ENCODE measurements at regions not wholly inside any gene's neighbourhood (a gene's known extent, or its start where the extent isn't known, plus 50 kb on each side); places are given as distances from the start of the nearest gene placed in this dataset.
"Not testable (repeated sequence)": the region's sequence is repeated elsewhere in the genome, so short reads cannot be mapped to it uniquely, and the experiment has no call there.

DNA sequence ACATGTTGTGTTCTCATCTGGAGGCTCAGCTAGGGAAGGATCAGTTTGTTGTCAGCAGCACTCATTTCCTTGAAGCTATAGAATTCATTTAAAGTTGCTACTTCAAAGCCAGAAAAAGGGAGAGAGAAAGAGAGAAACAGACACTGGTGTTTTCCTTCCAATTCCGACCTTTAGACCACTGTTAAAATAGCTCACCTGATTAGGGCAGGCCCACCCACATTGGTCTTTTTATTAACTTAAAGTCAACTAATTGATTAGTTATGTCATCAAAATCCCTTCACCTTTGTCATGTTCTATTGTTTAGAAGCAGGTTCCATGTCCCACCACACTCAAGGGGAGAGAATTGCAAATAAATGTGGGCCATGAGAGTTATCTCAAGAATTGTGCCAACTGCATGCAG lies 560.2 kb downstream of the PCDH17 start:
- DNase-seq (ENCODE audit: low spot score): no peak

DNA sequence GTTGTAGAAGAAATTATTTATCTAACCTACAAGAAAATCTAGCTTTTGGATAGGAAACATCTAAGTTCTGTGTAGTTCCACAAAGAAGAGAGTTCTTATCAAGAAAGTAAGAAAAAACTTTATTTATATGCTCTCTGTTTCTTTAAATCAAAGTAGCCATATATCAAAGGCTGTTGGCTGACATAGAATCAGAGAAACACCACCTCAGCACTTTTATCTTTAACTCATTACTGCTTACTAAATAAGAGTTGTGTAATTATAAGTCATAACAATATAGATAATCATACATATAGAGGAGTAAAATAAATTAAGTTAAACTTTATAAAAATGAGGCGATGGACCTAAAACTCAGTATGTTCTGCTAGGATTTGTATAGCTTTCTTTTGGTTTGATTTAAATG lies 570.6 kb downstream of the PCDH17 start:
- DNase-seq (ENCODE audit: low spot score): no peak

DNA sequence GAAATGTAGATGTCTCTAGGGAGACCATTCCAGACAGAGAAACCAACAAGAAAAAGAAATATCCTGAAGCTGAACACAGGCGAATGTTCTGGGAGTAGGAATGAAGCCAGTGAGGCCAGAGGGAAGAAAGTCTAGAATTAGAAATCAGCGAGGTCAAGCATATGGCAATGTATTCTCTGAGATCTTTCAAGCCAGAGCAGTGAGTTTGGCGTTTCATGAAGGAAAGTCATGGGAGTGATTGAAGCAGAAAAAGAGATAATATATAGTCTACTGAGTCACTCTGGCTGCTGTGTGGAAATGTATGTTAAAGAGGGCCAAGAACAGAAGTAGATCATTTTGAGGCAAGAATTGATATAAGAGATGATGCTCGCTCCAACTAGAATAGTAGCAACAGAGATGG lies 576.0 kb downstream of the PCDH17 start:
- DNase-seq (ENCODE audit: low spot score): no peak

DNA sequence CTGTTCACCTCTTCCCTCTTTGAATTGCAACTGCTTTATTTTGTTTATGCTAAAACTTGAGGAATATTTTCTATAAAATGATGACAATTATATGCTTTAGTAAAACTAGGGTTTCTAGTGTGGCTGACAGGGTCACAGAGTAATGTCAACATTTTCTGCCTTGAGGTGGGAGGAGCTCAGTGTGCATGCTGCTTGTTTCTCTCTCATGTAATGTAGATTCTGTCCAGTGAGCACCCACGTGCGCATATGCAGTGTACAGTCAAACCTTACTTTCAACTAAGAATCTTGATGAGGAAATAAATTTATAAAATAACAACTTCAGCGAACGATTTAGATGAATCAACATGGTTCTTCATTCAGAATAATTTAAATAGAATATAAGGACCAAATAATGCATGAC lies 603.9 kb downstream of the PCDH17 start:
- DNase-seq (ENCODE audit: low spot score): no peak

DNA sequence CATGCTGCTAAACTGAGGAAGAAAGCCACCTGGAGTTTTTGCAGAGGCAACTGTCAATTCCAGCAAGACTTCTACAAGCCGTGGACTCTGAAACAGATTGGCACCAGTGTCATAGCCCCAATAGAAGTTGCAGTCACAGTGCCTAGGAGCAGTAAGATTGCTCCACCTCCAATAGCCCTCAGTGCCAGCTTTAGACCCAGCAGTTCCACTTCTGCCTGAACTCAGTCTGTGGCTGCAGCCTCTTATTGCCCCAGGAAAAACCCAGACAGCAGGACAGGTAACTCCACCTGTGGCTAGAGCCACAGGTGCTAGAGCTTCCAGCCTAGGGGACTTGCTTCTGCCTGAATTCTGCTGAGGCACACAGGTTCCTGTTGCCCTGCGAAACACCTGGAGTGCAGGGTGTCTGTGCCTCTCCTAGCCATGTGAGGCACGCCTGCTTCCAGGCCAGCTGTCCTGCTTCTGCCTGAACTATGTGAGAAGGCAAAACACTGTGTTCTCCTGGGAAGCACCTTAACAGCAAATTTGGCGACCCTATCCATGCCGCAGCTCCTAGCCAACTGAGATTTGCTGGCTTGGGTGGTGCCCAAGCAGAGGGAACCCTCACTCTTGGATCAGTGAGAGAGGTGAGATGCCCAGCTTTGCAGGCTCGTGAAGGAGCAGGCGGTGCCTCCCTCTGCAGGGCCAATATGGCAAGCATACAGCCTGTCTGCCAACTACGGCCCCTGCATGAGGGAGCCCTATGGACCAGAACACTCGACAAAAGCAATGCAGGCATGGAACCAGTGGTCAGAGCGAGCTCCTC lies 607.6 kb downstream of the PCDH17 start:
- DNase-seq (ENCODE audit: low spot score): no peak

DNA sequence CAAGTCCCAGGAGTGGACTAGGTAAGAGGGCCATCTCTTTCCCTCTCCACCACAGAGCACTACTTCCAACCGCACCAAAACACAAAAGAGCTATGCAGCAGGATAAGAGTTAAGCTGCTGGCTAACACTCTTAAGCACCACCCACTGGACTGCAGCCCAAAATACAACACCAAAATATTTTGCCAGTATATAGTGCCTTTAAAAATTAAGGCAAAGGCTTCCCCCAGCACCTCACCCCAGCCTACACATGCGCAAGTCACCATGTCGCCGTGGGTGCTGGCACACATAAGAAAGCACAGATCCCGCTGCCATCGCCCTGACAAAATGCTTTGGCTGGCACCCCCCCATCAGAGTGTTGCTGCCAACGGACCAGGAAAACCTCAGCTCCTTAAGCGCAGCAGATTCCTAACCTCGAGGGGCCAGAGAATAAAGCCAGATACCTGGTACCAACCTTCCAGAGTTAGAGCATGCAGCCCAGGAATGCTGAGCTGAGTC lies 608.3 kb downstream of the PCDH17 start:
- DNase-seq (ENCODE audit: low spot score): no peak

DNA sequence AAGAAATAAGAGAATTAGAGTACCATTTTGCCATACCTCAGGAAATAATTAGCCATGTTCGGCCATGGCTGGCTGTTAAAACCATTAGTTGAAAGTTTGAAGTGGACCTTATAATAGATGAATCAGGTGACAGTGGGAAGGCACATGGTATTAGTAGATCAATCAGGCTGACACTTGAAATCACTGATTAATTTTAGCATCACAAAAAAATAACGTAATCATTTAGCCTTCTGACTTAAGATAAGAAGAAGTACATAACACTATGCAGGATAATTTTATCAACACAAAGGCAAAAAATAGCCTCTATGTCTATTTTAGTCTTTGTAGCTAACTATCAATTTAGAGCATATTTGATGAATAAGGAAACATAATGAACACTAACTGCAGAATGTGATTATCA lies 615.5 kb downstream of the PCDH17 start:
- DNase-seq (ENCODE audit: low spot score): no peak

DNA sequence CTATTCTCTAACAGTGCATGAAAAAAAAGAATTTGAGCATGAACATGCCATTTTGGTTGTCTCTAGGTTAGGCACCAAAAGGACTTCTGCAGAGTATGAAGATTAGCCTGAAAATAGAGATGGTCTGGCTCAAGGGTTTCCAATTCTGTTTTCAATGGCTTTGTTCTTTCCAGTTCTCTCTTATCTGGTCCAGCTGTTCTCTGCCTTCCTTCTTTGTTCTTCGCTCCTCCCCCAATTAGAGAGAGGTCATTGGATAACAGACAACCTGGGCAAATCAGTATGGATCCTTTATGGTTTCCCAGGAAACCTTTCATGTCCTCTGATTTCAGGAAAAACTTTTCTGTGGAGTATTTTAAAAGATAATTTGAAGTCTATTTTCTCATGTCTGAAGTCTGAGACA lies 623.4 kb downstream of the PCDH17 start:
- DNase-seq (ENCODE audit: low spot score): no peak

DNA sequence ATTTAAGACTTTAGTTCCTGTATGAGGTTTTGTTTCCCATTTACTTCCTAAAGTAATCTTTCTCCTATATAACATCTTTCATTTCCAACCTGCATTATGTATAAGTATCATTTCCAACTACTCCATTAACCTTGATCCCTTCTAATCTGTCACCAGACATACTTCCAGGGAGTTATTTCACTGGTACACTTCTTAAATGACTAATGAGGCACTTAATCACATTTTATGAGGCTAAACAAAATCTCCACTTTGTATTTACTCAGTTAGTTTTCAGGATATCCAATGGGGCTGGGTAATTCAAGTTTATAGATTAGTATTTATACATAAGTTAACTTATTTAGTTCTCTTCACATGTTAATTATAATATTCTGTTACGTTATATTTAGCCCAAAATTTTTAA lies 634.7 kb downstream of the PCDH17 start:
- no peak for DNase-seq (ENCODE audit: low spot score)

DNA sequence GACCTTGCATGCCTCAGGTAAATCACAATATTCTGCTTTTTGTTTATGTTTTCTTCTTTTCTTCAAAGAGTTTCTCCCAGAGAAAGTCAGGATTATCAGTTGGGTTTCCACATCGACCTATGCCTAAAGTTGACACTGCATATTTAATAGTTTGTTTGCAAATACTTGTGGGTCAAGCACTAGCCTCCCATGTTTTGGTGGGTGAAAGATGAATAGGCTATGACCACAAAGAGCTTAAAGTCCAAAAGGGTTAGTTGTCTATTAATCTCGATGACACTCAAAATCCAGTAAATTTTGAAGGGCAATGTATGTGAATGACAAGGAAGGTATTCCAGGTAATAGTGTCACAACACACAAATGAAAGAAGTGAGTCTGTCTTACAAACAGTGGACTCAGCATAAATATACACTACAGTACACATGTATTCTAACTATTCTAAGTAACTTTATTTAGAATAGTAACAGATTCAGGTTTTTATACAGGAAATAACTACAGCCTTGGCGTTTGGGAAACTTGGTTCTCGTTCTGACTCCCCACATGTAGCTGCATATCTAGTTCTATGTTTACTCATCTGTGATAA lies 667.1 kb downstream of the PCDH17 start:
- no peak for DNase-seq (ENCODE audit: low spot score)

DNA sequence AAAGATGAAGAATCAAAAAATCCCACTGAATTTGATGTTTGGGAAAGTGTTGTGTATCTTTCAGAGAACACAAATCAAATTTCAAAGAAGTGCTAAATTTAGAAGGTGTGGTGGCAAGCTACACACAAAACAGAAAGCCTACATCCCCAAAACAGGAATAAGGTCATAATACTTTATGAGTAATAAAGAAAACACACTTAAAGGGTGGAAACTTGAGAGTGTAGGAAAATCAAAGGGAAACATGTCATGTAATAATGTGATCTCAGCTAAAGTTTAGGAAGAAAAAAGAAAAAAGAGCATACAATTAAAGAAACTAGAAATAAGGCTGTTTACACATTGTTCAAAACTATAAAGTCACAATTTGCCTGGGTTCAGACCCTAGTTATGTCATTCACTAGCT lies 668.7 kb downstream of the PCDH17 start:
- DNase-seq (ENCODE audit: low spot score): no peak

DNA sequence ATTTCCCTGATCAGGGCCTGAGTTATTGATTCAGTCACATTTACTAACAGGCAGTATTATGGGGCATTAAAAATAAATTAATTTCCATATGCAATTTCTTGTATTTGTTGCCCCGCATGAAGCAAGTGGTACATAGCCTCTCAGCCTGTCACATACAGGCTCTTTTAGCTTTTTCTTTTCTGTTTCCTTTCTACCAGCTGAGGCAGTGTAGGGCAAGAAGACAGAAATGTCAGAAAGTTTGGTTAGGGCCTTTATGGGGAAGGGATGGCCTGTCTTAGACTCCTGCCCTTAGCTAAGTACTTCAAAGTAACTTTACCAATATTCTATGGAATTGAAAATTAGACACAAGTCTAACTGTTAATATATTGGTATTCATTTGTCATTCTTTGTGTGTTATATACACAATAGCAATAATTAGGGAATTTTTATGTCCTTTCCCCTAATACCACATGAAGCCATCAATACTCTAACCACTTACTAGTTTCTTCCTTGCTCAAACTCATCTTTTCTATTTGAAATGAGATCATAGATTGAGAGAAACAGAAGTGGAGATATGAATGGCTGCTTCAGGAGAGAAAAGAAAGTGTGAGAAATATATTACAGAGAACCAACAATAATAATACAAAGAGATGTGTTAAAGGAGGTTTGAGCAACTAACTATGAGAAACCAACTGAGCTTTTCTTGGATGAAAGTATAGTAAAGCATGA lies 669.6 kb downstream of the PCDH17 start:
- no peak for DNase-seq (ENCODE audit: low spot score)

DNA sequence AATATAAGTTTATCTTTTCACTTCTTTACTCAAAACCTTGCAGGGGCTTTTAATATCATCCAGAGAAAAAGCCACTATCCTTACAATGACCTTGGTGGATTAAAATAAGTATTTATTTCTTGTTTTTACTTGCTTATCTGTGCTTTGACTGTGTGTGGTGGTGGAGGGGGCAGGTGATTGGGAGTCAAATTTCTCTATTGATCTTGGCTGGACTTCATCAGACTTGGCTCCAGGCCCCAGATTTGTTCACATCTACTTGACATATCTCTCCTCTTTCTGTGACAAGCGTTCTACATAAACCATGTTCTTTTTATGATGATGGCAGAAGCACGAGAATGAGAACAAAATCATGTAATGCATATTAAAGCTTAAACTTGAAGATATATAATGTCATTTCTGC lies 670.8 kb downstream of the PCDH17 start:
- no peak for DNase-seq (ENCODE audit: low spot score)

DNA sequence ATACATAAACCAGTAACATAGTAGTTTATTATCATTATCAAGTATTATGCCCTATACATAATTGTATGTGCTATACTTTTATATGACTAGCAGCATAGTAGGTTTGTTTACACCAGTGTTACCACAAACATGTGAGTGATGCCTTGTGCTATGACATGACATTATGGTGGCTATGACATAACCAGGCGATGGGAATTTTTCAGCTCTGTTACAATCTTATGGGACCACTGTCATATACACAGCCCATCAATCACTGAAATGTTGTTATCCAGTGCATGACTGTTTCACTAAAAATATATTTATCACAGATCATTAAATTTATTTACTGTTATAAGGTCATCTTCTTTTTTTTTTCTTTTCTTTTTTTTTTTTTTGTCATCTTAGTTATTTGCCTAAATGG lies 674.5 kb downstream of the PCDH17 start:
- DNase-seq (ENCODE audit: low spot score): no peak

DNA sequence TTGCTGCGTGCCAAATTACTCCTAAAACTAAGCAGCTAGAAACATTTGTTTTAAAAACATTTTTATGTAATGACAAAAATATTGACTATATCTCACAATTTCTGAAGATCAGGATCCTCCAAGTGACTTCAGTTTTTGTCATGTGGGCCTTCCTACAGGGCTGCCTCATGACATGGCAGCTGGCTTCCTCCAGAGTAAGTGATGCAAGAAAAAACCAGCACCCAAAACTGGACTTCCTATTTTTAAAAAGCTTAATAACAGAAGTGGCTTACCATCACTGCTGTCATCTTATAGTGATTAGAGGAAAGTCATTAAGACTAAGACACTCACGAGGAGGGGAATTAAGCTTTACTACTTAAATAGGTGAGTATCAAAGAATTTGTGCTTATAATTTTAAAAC lies 681.7 kb downstream of the PCDH17 start:
- no peak for DNase-seq (ENCODE audit: low spot score)

DNA sequence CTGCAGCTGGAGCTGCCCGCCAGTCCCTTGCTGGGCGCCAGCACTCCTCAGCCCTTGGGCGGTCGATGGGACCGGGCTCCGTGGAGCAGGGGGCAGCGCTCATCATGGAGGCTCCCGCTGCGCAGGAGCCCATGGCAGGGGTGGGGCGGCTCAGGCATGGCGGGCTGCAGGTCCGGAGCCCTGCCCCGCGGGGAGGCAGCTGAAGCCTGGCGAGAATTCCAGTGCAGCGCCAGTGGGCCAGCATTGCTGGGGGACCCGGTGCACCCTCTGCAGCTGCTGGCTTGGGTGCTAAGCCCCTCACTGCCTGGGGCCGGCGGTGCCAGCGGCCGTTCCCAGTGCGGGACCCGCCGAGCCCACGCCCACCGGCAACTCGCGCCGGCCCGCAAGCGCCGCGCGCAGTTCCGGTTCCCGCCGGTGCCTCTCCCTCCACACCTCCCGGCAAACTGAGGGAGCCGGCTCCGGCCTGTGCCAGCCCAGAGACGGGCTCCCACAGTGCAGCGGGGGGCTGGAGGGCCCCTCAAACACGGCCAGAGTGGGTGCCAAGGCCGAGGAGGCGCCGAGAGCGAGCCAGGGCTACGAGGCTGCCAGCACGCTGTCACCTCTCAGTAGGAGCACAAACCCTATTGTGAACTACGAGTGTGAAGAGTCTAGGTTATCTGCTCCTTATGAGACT lies 687.1 kb downstream of the PCDH17 start:
- DNase-seq (ENCODE audit: low spot score): no peak

DNA sequence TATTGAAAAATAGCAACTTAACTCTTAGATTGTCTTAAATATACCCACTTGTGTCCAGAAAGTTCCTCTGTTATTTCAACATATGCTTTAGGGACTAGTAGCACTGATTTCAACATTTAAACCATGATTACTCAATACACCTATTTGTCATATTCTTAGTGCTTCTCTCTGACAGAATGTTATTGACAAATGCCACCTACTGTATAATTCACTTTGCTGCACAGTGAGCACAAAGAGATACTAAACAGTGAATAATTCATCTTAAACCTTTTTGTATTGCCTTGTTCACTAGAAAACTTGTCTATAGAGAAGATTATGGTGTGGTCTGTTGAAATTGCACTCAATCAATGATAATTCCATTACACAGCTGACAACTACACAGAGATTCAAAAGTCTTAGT lies 692.6 kb downstream of the PCDH17 start:
- no peak for DNase-seq (ENCODE audit: low spot score)

DNA sequence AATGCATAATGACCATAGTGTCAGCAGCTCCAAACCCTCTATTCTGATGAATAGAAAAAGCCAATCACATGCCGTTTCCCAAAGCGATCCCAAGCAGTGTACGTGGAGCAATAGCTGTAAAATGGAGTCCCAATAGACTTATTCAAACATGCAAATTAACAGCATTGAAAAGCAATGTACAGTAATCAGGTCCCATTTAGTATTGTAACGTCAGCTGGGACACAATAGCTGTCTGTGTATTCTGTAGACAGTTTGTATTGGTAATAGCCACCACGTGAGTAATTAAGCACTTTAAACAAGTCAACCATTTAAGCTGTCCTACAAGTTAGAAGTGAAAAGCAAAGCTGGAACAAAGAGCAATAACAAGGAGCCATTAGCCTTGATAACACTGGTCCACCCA lies 698.2 kb downstream of the PCDH17 start:
- DNase-seq (ENCODE audit: low spot score): no peak

DNA sequence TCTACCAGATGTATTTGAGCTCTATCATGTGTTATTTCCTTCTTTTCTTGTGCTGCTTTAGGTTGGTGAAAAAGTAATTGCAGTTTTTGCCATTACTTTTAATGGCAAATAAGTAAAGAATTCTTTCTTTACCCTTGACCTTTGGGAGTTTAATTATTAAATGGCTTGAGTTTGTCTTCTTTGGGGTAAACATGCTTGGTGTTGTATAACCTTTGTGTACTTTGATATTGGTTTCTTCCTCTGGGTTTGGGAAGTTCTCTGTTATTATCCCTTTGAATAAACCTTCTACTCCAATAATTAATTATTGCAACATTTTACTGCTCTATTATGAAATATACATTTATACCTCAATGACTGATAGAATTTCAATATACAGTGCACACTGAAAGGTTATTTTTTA lies 709.4 kb downstream of the PCDH17 start:
- DNase-seq (ENCODE audit: low spot score): no peak

DNA sequence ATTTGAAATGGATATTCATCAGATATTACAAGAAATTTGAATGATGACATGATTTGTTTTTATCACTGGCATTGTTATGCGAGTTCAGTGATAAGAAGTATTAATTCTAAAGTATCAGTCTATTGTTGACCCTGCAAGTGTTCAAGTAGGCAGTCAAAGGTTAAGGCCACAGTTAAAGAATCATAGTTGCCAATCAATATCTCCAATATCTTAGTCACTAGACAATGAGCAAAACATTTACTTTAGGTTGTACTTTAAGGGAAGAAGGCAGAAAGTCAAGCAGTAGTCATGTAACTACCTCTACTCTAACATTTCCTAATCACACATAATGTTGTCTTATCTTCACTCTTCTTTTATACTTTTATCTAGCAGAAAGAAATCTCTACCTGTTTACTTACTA lies 709.8 kb downstream of the PCDH17 start:
- no peak for DNase-seq (ENCODE audit: low spot score)

DNA sequence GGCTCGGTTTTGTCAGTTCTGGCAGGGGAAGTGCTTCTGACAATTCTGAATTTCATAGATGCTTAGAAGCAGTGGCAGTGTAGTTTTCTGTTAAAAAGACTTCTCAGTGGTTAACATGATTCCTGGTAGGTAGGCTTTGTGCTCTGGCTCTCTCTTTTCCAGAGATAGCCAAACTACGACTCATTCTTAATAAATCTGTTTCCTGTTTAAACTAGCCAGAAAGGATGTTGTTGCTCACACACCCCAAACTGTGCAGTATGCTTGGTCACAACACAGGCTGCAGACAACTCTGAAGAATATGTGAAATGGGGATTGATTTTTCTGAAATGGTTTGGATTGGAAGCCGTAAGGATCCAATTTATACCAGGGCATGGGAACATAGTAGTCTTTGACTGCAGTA lies 711.5 kb downstream of the PCDH17 start:
- DNase-seq (ENCODE audit: low spot score): no peak

DNA sequence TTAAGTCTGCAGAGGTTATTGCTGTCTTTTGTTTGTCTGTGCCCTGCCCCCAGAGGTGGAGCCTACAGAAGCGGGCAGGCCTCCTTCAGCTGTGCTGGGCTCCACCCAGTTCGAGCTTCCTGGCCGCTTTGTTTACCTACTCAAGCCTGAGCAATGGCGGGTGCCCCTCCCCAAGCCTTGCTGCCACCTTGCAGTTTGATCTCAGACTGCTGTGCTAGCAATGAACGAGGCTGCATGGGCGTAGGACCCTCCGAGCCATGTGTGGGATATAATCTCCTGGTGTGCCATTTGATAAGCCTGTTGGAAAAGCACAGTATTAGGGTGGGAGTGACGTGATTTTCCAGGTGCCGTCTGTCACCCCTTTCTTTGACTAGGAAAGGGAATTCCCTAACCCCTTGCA lies 720.6 kb downstream of the PCDH17 start:
- not testable (repeated sequence) for DNase-seq (ENCODE audit: low spot score)

DNA sequence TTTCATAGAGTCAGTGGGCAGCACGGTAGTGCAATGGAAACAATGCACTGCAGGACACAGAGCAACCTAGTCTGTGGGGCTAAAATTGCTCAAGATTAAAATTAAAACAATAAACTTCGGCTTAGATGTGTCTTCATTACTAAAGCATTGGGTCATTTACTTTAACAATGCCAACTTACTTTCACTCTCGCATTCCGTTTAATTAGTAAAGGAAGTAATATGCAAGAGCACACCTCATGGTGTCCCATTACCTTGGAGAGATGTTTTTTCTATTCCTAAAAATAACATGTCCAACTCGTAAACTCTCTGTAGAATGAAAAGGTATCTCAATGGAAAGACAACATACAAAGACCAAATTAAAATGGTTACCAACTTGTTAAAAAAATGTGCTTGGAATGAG lies 738.4 kb downstream of the PCDH17 start:
- DNase-seq (ENCODE audit: low spot score): no peak
